ENCODE measurements at regions not wholly inside any gene's neighbourhood (a gene's known extent, or its start where the extent isn't known, plus 50 kb on each side); places are given as distances from the start of the nearest gene placed in this dataset.

DNA sequence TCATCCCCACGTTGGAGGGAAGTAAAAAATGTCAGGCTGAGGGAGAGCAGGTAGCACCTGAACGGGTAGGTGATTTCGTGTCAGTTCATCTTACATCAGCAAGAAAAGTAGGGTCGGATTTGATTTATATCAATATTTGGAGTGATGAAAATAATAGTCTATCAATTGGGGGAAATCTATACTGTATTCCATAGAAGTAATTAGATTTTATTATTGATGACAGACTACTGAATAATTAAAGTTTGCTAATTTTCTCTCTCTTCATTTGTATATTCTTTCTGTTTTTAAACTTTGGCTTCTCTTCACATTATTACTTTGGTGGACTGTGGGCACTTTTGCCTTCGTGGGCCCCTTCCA, 78.4 kb downstream of the OLIG3 start:
- DNase-seq (ENCODE audit: low spot score) = no peak
- H3K36me3 Mint-ChIP-seq = no peaks in the 10 kb centered on the region
- H3K4me1 Mint-ChIP-seq = peaks cover 52% of the 10 kb centered on the region
- ChIA-PET CTCF (interaction anchor here (0.7 to 2.2 kb wide), 14 partner anchors 8 to 173 kb away, joined by 3 to 14 read pairs (median 4); partner anchors contain the start of gene OLIG3), POLR2A (interaction anchor here (1.0 kb wide), 1 partner anchor 102 kb away, joined by 3 read pairs; no protein-coding TSS in a partner anchor)
- ATAC-seq = no peak
- H3K27ac Mint-ChIP-seq = no peak overlapping the region
- no peaks in the 10 kb centered on the region for H3K9me3 Mint-ChIP-seq
- H3K27me3 Mint-ChIP-seq (ENCODE audit: low read depth) = peaks cover 3% of the 10 kb centered on the region
- H3K4me3 Mint-ChIP-seq = peak overlapping the region; percentile 66
- TF ChIP-seq, protein P1, sequence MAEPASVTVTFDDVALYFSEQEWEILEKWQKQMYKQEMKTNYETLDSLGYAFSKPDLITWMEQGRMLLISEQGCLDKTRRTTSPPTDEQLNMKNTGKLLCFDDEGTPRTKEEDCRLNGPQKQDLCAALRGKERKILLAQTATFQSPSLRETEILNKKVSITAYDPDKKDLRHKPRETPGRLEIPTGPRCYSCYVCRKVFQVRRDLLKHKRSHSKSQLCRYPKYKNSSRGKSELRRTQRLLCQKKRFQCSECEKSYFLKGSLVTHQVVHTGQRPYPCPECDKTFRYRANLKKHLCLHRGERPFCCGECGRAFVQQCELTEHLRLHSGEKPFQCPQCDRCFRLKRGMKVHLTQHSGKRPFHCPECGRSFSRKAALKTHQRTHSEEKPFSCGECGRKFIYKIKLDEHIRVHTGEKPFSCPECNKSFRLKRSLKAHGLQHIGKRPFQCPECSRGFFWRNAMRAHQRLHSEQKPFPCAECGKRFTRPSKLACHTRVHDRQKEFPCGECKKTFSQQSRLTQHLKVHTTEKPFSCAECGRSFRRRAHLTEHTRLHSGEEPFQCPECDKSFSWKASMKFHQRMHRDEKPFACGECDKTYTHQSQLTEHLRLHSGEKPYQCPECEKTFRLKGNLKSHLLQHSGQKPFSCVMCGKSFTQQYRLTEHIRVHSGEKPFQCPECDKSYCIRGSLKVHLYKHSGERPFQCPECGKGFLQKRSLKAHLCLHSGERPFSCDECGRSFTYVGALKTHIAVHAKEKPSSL (CRISPR knock-in tag; conservative IDR thresholded peaks at IDR 0.05) = no peak
- TF ChIP-seq, protein P2, sequence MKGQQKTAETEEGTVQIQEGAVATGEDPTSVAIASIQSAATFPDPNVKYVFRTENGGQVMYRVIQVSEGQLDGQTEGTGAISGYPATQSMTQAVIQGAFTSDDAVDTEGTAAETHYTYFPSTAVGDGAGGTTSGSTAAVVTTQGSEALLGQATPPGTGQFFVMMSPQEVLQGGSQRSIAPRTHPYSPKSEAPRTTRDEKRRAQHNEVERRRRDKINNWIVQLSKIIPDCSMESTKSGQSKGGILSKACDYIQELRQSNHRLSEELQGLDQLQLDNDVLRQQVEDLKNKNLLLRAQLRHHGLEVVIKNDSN (CRISPR knock-in tag; IDR thresholded peaks at IDR 0.05) = no peak
- TF ChIP-seq RELA (CRISPR knock-in tag; IDR thresholded peaks at IDR 0.05; ENCODE audit: borderline replicate concordance) = no peak
- TF ChIP-seq, protein P3, sequence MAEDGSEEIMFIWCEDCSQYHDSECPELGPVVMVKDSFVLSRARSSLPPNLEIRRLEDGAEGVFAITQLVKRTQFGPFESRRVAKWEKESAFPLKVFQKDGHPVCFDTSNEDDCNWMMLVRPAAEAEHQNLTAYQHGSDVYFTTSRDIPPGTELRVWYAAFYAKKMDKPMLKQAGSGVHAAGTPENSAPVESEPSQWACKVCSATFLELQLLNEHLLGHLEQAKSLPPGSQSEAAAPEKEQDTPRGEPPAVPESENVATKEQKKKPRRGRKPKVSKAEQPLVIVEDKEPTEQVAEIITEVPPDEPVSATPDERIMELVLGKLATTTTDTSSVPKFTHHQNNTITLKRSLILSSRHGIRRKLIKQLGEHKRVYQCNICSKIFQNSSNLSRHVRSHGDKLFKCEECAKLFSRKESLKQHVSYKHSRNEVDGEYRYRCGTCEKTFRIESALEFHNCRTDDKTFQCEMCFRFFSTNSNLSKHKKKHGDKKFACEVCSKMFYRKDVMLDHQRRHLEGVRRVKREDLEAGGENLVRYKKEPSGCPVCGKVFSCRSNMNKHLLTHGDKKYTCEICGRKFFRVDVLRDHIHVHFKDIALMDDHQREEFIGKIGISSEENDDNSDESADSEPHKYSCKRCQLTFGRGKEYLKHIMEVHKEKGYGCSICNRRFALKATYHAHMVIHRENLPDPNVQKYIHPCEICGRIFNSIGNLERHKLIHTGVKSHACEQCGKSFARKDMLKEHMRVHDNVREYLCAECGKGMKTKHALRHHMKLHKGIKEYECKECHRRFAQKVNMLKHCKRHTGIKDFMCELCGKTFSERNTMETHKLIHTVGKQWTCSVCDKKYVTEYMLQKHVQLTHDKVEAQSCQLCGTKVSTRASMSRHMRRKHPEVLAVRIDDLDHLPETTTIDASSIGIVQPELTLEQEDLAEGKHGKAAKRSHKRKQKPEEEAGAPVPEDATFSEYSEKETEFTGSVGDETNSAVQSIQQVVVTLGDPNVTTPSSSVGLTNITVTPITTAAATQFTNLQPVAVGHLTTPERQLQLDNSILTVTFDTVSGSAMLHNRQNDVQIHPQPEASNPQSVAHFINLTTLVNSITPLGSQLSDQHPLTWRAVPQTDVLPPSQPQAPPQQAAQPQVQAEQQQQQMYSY (CRISPR knock-in tag; IDR thresholded peaks at IDR 0.05) = no peak
- no peak for TF ChIP-seq ZNF416 (CRISPR knock-in tag; IDR thresholded peaks at IDR 0.05)
- TF ChIP-seq ZNF671 (CRISPR knock-in tag; IDR thresholded peaks at IDR 0.05) = no peak

DNA sequence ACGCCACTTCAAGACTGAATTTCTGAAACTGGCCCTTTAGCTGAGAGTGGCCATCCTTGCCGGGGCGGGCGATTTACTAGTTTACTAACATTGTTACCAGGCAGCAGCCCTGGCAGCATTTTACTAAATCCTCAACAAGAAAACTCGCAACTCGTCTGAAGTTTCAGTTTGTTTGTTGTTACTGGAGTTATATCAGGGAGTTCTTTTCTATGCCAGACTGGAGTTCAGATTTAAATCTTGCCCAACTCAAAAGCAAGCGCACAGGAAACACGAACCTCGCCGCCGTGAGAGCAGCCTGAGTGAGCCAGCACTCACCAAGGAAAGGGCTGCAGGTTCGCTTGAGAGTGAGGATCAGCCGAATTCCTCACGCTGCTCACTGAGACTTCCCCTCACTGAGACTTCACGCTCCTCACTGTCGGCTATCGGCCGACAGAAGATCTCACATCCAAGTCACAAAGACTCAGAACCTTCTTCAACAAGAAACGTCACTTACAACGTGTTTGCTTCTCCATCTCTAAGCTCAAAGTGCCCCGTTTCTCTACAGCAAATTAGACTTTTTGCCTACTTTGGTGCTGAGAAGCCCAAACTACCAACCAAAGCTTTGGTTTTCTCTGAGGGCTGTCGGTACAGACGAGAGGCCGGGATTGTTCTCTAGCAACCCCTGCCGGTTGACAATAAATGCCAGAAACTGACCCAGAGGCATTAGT, 78.9 kb downstream of the OLIG3 start:
- DNase-seq (ENCODE audit: low spot score) (peak; percentile 60), ATAC-seq (peak; percentile 91)
- CTCF ChIA-PET = interaction anchor here (0.6 to 2.2 kb wide), 16 partner anchors 8 to 174 kb away, joined by 3 to 14 read pairs (median 4); partner anchors contain the start of gene OLIG3
- Mint-ChIP-seq H3K36me3 (no peaks in the 10 kb centered on the region), H3K27me3 (ENCODE audit: low read depth) (peaks cover 3% of the 10 kb centered on the region), H3K4me3 (peak overlapping the region; percentile 66), H3K27ac (peak overlapping the region; percentile 73), H3K9me3 (no peaks in the 10 kb centered on the region), H3K4me1 (peaks cover 52% of the 10 kb centered on the region)
- POLR2A ChIA-PET = interaction anchor here (0.7 to 1.0 kb wide), 2 partner anchors 76 to 101 kb away, joined by 3 read pairs; no protein-coding TSS in a partner anchor
- TF ChIP-seq SP1 (CRISPR knock-in tag; conservative IDR thresholded peaks at IDR 0.05) (peak; percentile 30; the same call in 1 of the 2 replicates), ZNF121 (CRISPR knock-in tag; IDR thresholded peaks at IDR 0.05) (no peak), ETV6 (CRISPR knock-in tag; IDR thresholded peaks at IDR 0.05) (0 out of 2 replicates have a peak, but pooled peaks have one; percentile 45), NFYB (CRISPR knock-in tag; conservative IDR thresholded peaks at IDR 0.05; ENCODE audit: low read depth) (no peak), CBFB (CRISPR knock-in tag; IDR thresholded peaks at IDR 0.05; ENCODE audit: low read depth) (no peak), JUN (CRISPR knock-in tag; IDR thresholded peaks at IDR 0.05) (no peak)
- TF ChIP-seq, protein P4, sequence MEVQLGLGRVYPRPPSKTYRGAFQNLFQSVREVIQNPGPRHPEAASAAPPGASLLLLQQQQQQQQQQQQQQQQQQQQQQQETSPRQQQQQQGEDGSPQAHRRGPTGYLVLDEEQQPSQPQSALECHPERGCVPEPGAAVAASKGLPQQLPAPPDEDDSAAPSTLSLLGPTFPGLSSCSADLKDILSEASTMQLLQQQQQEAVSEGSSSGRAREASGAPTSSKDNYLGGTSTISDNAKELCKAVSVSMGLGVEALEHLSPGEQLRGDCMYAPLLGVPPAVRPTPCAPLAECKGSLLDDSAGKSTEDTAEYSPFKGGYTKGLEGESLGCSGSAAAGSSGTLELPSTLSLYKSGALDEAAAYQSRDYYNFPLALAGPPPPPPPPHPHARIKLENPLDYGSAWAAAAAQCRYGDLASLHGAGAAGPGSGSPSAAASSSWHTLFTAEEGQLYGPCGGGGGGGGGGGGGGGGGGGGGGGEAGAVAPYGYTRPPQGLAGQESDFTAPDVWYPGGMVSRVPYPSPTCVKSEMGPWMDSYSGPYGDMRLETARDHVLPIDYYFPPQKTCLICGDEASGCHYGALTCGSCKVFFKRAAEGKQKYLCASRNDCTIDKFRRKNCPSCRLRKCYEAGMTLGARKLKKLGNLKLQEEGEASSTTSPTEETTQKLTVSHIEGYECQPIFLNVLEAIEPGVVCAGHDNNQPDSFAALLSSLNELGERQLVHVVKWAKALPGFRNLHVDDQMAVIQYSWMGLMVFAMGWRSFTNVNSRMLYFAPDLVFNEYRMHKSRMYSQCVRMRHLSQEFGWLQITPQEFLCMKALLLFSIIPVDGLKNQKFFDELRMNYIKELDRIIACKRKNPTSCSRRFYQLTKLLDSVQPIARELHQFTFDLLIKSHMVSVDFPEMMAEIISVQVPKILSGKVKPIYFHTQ (CRISPR knock-in tag; IDR thresholded peaks at IDR 0.05) = no peak
- TF ChIP-seq, protein P5, sequence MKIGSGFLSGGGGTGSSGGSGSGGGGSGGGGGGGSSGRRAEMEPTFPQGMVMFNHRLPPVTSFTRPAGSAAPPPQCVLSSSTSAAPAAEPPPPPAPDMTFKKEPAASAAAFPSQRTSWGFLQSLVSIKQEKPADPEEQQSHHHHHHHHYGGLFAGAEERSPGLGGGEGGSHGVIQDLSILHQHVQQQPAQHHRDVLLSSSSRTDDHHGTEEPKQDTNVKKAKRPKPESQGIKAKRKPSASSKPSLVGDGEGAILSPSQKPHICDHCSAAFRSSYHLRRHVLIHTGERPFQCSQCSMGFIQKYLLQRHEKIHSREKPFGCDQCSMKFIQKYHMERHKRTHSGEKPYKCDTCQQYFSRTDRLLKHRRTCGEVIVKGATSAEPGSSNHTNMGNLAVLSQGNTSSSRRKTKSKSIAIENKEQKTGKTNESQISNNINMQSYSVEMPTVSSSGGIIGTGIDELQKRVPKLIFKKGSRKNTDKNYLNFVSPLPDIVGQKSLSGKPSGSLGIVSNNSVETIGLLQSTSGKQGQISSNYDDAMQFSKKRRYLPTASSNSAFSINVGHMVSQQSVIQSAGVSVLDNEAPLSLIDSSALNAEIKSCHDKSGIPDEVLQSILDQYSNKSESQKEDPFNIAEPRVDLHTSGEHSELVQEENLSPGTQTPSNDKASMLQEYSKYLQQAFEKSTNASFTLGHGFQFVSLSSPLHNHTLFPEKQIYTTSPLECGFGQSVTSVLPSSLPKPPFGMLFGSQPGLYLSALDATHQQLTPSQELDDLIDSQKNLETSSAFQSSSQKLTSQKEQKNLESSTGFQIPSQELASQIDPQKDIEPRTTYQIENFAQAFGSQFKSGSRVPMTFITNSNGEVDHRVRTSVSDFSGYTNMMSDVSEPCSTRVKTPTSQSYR (CRISPR knock-in tag; IDR thresholded peaks at IDR 0.05) = no peak
